Neural crest cell (in vitro differentiated cells): ENCODE measurements at regions not wholly inside any gene's neighbourhood (a gene's known extent, or its start where the extent isn't known, plus 50 kb on each side); places are given as distances from the start of the nearest gene placed in this dataset.

Experiments used
- DNase-seq: peaks from one replicate; pipeline ENCODE4 v3.0.0; 2021; ENCODE audit warnings: low read depth, mixed read lengths, low spot score
- H3K27ac Mint-ChIP-seq: one replicate; pipeline ENCODE4 v1.8.0; 2021; ENCODE audit warnings: mild to moderate bottlenecking, mixed read lengths; ENCODE audit not compliant: unreplicated experiment
- H3K27me3 Mint-ChIP-seq: 2 replicates; pipeline ENCODE4 v1.8.0; 2021; ENCODE audit warnings: low read depth, mild to moderate bottlenecking, mixed read lengths
- H3K36me3 Mint-ChIP-seq: 2 replicates; pipeline ENCODE4 v1.8.0; 2021; ENCODE audit warnings: low read depth, mild to moderate bottlenecking, mixed read lengths
- H3K4me1 Mint-ChIP-seq: 2 replicates; pipeline ENCODE4 v1.8.0; 2021; ENCODE audit warnings: mixed read lengths
- H3K4me3 Mint-ChIP-seq: one replicate; pipeline ENCODE4 v1.8.0; 2021; ENCODE audit warnings: mild to moderate bottlenecking, mixed read lengths
- H3K9me3 Mint-ChIP-seq: 2 replicates; pipeline ENCODE4 v1.8.0; 2021; ENCODE audit warnings: mixed read lengths
- TF ChIP-seq, protein P1 (sequence below): fragments of 200-600 bp; sonication (generic); conservative IDR thresholded peaks from 2 replicates; pipeline ENCODE4 v1.5.0; 2021; ENCODE audit warnings: antibody characterized with exemption, mild to moderate bottlenecking

DNA sequence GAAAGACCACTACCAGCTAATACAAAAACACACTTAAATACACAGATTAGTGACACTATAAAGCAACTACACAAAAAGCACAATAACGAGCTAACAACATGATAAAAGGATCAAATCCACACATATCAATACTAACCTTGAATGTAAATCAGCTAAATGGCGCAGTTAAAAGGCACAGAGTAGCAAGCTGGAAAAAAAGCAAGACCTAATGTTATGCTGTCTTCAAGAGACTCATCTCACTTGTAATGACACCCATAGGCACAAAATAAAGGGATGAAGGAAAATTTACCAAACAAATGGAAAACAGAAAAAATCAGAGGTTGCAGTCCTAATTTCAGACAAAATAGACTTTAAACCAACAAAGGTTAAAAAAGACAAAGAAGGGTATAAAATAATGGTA lies 86.3 kb downstream of the NUS1 start:
- H3K9me3 Mint-ChIP-seq, result peaks cover 9% of the 10 kb centered on the region

GRCh38 chr6:117771403-117771802 lies 96.1 kb downstream of the NUS1 start:
- H3K9me3 Mint-ChIP-seq, result peaks cover 8% of the 10 kb centered on the region
- DNase-seq, result no peak
- no peaks in the 10 kb centered on the region for H3K4me1 Mint-ChIP-seq
- no peak overlapping the region for H3K27ac Mint-ChIP-seq
- no peak overlapping the region for H3K4me3 Mint-ChIP-seq
- TF ChIP-seq, protein P1, sequence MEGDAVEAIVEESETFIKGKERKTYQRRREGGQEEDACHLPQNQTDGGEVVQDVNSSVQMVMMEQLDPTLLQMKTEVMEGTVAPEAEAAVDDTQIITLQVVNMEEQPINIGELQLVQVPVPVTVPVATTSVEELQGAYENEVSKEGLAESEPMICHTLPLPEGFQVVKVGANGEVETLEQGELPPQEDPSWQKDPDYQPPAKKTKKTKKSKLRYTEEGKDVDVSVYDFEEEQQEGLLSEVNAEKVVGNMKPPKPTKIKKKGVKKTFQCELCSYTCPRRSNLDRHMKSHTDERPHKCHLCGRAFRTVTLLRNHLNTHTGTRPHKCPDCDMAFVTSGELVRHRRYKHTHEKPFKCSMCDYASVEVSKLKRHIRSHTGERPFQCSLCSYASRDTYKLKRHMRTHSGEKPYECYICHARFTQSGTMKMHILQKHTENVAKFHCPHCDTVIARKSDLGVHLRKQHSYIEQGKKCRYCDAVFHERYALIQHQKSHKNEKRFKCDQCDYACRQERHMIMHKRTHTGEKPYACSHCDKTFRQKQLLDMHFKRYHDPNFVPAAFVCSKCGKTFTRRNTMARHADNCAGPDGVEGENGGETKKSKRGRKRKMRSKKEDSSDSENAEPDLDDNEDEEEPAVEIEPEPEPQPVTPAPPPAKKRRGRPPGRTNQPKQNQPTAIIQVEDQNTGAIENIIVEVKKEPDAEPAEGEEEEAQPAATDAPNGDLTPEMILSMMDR, result no peak
- peaks cover 20% of the 10 kb centered on the region for H3K27me3 Mint-ChIP-seq
- H3K36me3 Mint-ChIP-seq, result no peaks in the 10 kb centered on the region

More for the DNA sequence above, 86.3 kb downstream of the NUS1 start:
- no peak overlapping the region for H3K4me3 Mint-ChIP-seq
- H3K36me3 Mint-ChIP-seq, result no peaks in the 10 kb centered on the region
- H3K27ac Mint-ChIP-seq, result no peak overlapping the region
- no peaks in the 10 kb centered on the region for H3K4me1 Mint-ChIP-seq
- no peak for DNase-seq
- H3K27me3 Mint-ChIP-seq, result peaks cover 9% of the 10 kb centered on the region
- TF ChIP-seq, protein P1, result no peak

GRCh38 chr6:117776441-117776840 lies 101.2 kb downstream of the NUS1 start:
- Mint-ChIP-seq H3K27ac (no peak overlapping the region), H3K36me3 (no peaks in the 10 kb centered on the region), H3K27me3 (peaks cover 18% of the 10 kb centered on the region), H3K4me3 (no peak overlapping the region), H3K9me3 (no peaks in the 10 kb centered on the region), H3K4me1 (no peaks in the 10 kb centered on the region)
- TF ChIP-seq, protein P1, result peak; percentile 50
- no peak for DNase-seq

- no peak for DNase-seq
- no peaks in the 10 kb centered on the region for H3K36me3 Mint-ChIP-seq
- TF ChIP-seq, protein P1, result no peak
- H3K9me3 Mint-ChIP-seq, result peaks cover 3% of the 10 kb centered on the region
- no peak overlapping the region for H3K4me3 Mint-ChIP-seq
- peaks cover under 1% of the 10 kb centered on the region for H3K27me3 Mint-ChIP-seq
- peaks cover 6% of the 10 kb centered on the region for H3K4me1 Mint-ChIP-seq
- no peak overlapping the region for H3K27ac Mint-ChIP-seq
Observed at GRCh38 chr6:117781550-117781949, 106.3 kb downstream of the NUS1 start.

- TF ChIP-seq, protein P1, result no peak
- Mint-ChIP-seq H3K27me3 (no peaks in the 10 kb centered on the region), H3K36me3 (no peaks in the 10 kb centered on the region), H3K27ac (peak overlapping the region; percentile 71), H3K9me3 (peaks cover 3% of the 10 kb centered on the region), H3K4me1 (peaks cover 6% of the 10 kb centered on the region), H3K4me3 (no peak overlapping the region)
- DNase-seq, result no peak
Observed at GRCh38 chr6:117783279-117783678, 108.0 kb downstream of the NUS1 start.

- no peaks in the 10 kb centered on the region for H3K36me3 Mint-ChIP-seq
- H3K27ac Mint-ChIP-seq, result no peak overlapping the region
- no peak overlapping the region for H3K4me3 Mint-ChIP-seq
- no peaks in the 10 kb centered on the region for H3K27me3 Mint-ChIP-seq
- H3K4me1 Mint-ChIP-seq, result no peaks in the 10 kb centered on the region
- TF ChIP-seq, protein P1, result no peak
- no peak for DNase-seq
- peaks cover 7% of the 10 kb centered on the region for H3K9me3 Mint-ChIP-seq
Observed at GRCh38 chr6:117791012-117791411, 115.7 kb downstream of the NUS1 start.
